Neural progenitor cell (in vitro differentiated cells): ENCODE measurements at regions not wholly inside any gene's neighbourhood (a gene's known extent, or its start where the extent isn't known, plus 50 kb on each side); places are given as distances from the start of the nearest gene placed in this dataset.
"Not testable (repeated sequence)": the region's sequence is repeated elsewhere in the genome, so short reads cannot be mapped to it uniquely, and the experiment has no call there.

Source experiments
- DNase-seq: peaks from one replicate; pipeline ENCODE4 v3.0.0-alpha.2; 2016; ENCODE audit warnings: low spot score
- H2AFZ ChIP-seq: fragments of 200-600 bp; sonication (generic); replicated peaks from 2 replicates; pipeline ENCODE4 v1.6.1; 2016; ENCODE audit warnings: antibody characterized with exemption
- H3F3A ChIP-seq: fragments of 200-600 bp; sonication (generic); 2 replicates; pipeline ENCODE4 v1.6.1; 2016; ENCODE audit warnings: antibody characterized with exemption, low read depth
- H3K27ac ChIP-seq: fragments of 200-600 bp; sonication (generic); 2 replicates; pipeline ENCODE4 v1.5.1; 2016; ENCODE audit warnings: mild to moderate bottlenecking
- H3K27me3 ChIP-seq: fragments of 200-600 bp; sonication (generic); 2 replicates; pipeline ENCODE4 v1.6.1; 2016; ENCODE audit warnings: mild to moderate bottlenecking, moderate library complexity
- H3K36me3 ChIP-seq: fragments of 200-600 bp; sonication (generic); 2 replicates; pipeline ENCODE4 v1.5.1; 2016
- H3K4me1 ChIP-seq: fragments of 200-600 bp; sonication (generic); 2 replicates; pipeline ENCODE4 v1.6.1; 2016; ENCODE audit warnings: mixed run types
- H3K4me2 ChIP-seq: fragments of 200-600 bp; sonication (generic); 2 replicates; pipeline ENCODE4 v1.6.1; 2016
- H3K4me3 ChIP-seq: fragments of 200-600 bp; sonication (generic); 2 replicates; pipeline ENCODE4 v1.5.1; 2016
- H3K79me2 ChIP-seq: fragments of 200-600 bp; sonication (generic); 2 replicates; pipeline ENCODE4 v1.6.1; 2016; ENCODE audit warnings: low read depth
- H3K9ac ChIP-seq: fragments of 200-600 bp; sonication (generic); 2 replicates; pipeline ENCODE4 v1.6.1; 2016
- H3K9me3 ChIP-seq: fragments of 200-600 bp; sonication (generic); 2 replicates; pipeline ENCODE4 v1.5.1; 2016; ENCODE audit warnings: low read depth
- H4K20me1 ChIP-seq: fragments of 200-600 bp; sonication (generic); 2 replicates; pipeline ENCODE4 v1.6.1; 2016; ENCODE audit warnings: low read depth
- H3K27ac Mint-ChIP-seq: 3 replicates; pipeline ENCODE4 v1.8.0; 2021; ENCODE audit warnings: mixed read lengths
- H3K27me3 Mint-ChIP-seq: 2 replicates; pipeline ENCODE4 v1.8.0; 2022; ENCODE audit warnings: low read depth, mild to moderate bottlenecking, inconsistent platforms, moderate library complexity, mixed read lengths; ENCODE audit not compliant: insufficient read depth
- H3K36me3 Mint-ChIP-seq: 3 replicates; pipeline ENCODE4 v1.8.0; 2021; ENCODE audit warnings: mixed read lengths
- H3K4me1 Mint-ChIP-seq: 3 replicates; pipeline ENCODE4 v1.8.0; 2021; ENCODE audit warnings: mixed read lengths
- H3K4me3 Mint-ChIP-seq: 3 replicates; pipeline ENCODE4 v1.8.0; 2021; ENCODE audit warnings: mild to moderate bottlenecking, moderate library complexity, mixed read lengths
- H3K9me3 Mint-ChIP-seq: 3 replicates; pipeline ENCODE4 v1.8.0; 2020; ENCODE audit warnings: mixed read lengths
- CTCF ChIP-seq: fragments of 200-600 bp; sonication (generic); IDR thresholded peaks from 2 replicates; pipeline ENCODE4 v1.5.1; 2017; ENCODE audit warnings: antibody characterized with exemption, mild to moderate bottlenecking
- EZH2 ChIP-seq: fragments of 200-600 bp; sonication (generic); IDR thresholded peaks from 2 replicates; pipeline ENCODE4 v1.6.1; 2017; ENCODE audit warnings: antibody characterized with exemption, mild to moderate bottlenecking, moderate library complexity
- EZH2phosphoT487 ChIP-seq: fragments of 200-600 bp; sonication (generic); IDR thresholded peaks from 2 replicates; pipeline ENCODE4 v1.6.1; 2017; ENCODE audit warnings: antibody characterized with exemption

DNA sequence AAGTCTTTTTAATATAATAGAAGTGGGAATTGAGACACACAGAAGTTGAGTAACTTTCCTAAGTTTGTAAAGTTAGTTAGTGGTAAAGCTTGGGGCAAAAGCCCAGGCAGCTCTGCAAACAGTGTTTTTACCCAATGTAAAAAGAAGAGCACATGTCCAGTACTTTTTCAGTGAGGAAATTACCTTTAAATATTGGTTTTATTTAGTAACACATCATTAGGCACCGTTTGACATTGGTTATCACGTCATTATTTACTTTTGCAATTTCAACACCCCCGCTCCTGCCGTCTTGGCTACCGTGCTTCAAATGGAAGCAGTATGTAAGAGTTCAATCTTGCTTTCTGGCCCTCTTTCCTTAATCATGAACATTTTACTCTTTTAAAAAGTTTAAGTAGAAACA, 807.9 kb downstream of the EPHA4 start:
- peaks cover 17% of the 10 kb centered on the region for H3F3A ChIP-seq
- Mint-ChIP-seq H3K4me3 (no peak overlapping the region), H3K4me1 (peaks cover 32% of the 10 kb centered on the region), H3K27ac (no peak overlapping the region), H3K9me3 (peaks cover 2% of the 10 kb centered on the region), H3K36me3 (no peaks in the 10 kb centered on the region), H3K27me3 (peaks cover 2% of the 10 kb centered on the region)
- no peaks in the 10 kb centered on the region for H3K36me3 ChIP-seq
- peaks cover 21% of the 10 kb centered on the region for H3K4me1 ChIP-seq
- no peak overlapping the region for H3K4me3 ChIP-seq
- H3K27ac ChIP-seq: no peak overlapping the region
- TF ChIP-seq CTCF (no peak), EZH2 (no peak), EZH2phosphoT487 (no peak)
- no peak overlapping the region for H3K4me2 ChIP-seq
- no peak overlapping the region for H2AFZ ChIP-seq
- no peaks in the 10 kb centered on the region for H4K20me1 ChIP-seq
- no peaks in the 10 kb centered on the region for H3K9me3 ChIP-seq
- no peaks in the 10 kb centered on the region for H3K79me2 ChIP-seq
- DNase-seq: no peak
- H3K27me3 ChIP-seq: no peaks in the 10 kb centered on the region
- no peak overlapping the region for H3K9ac ChIP-seq

DNA sequence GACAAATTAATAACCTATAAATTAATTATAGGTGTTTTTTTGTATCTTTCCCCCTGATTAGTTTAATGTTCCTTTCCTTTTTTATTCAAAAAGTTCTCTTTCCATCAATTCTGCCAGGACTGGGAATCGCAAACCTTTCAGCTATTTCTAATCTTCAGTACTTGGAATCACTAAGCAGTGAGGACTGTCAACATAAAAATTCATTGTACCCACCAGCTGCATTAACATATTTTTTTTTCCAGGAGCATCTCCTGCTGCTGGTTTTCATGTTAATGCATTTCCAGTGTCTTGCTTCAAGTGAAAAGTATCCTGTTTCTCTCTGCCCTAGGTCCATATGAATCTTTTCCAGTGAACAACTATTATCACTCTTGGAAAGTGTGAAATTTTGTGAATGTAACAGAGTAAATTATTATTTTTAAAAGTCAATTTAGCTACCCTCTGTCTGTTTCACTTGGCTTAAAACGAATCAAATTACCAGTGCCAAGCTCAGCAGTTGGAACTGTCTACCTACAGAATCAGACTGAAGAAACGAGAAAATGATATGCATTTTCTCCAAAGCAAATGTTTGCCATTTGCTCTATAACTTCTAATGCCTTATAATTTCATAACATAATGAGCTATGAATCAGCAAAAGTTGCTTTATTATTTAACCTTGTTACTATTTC, 804.4 kb downstream of the EPHA4 start:
- Histone ChIP-seq H3K27me3 (no peaks in the 10 kb centered on the region), H3K9me3 (no peaks in the 10 kb centered on the region), H3K4me3 (no peak overlapping the region), H3K4me1 (peaks cover 21% of the 10 kb centered on the region), H3F3A (peaks cover 17% of the 10 kb centered on the region), H3K36me3 (no peaks in the 10 kb centered on the region), H3K9ac (no peak overlapping the region), H3K4me2 (no peak overlapping the region), H4K20me1 (no peaks in the 10 kb centered on the region), H3K79me2 (no peaks in the 10 kb centered on the region), H2AFZ (no peak overlapping the region), H3K27ac (no peak overlapping the region)
- Mint-ChIP-seq H3K27ac (no peak overlapping the region), H3K9me3 (no peaks in the 10 kb centered on the region), H3K4me1 (peaks cover 32% of the 10 kb centered on the region), H3K36me3 (no peaks in the 10 kb centered on the region), H3K4me3 (no peak overlapping the region), H3K27me3 (no peaks in the 10 kb centered on the region)
- DNase-seq: no peak
- no peak for TF ChIP-seq EZH2
- no peak for TF ChIP-seq EZH2phosphoT487
- TF ChIP-seq CTCF: no peak

- Mint-ChIP-seq H3K36me3 (peaks cover 2% of the 10 kb centered on the region), H3K9me3 (peaks cover 27% of the 10 kb centered on the region), H3K4me1 (peaks cover 33% of the 10 kb centered on the region), H3K27me3 (peaks cover 2% of the 10 kb centered on the region), H3K4me3 (no peak overlapping the region), H3K27ac (peak overlapping the region; percentile 47)
- Histone ChIP-seq H3K9ac (no peak overlapping the region), H2AFZ (no peak overlapping the region), H3K79me2 (no peaks in the 10 kb centered on the region), H3K9me3 (no peaks in the 10 kb centered on the region), H3K27ac (peak overlapping the region; percentile 59), H3K4me1 (peaks cover 35% of the 10 kb centered on the region), H3K27me3 (peaks cover 7% of the 10 kb centered on the region), H3K4me3 (no peak overlapping the region), H3K4me2 (peak overlapping the region; percentile 36), H3F3A (peaks cover 37% of the 10 kb centered on the region), H3K36me3 (no peaks in the 10 kb centered on the region), H4K20me1 (no peaks in the 10 kb centered on the region)
- peak; percentile 68 for DNase-seq
- TF ChIP-seq EZH2phosphoT487: peak; percentile 47
- TF ChIP-seq CTCF: no peak
These were observed 796.1 kb downstream of the EPHA4 start for GRCh38 chr2:220775856-220776488.

- peaks cover 28% of the 10 kb centered on the region for H3K9me3 Mint-ChIP-seq
- not testable (repeated sequence) for H2AFZ ChIP-seq, H3K27me3 Mint-ChIP-seq, H3K9me3 ChIP-seq, H3K9ac ChIP-seq, H3K4me3 ChIP-seq, DNase-seq, H3K36me3 Mint-ChIP-seq, H3K4me3 Mint-ChIP-seq, H3K27me3 ChIP-seq, H3K36me3 ChIP-seq, H3K27ac Mint-ChIP-seq, H4K20me1 ChIP-seq, H3K79me2 ChIP-seq, H3K27ac ChIP-seq, H3K4me2 ChIP-seq
- H3K4me1 ChIP-seq: peaks cover 40% of the 10 kb centered on the region
- H3K4me1 Mint-ChIP-seq: peaks cover 34% of the 10 kb centered on the region
- H3F3A ChIP-seq: peaks cover 37% of the 10 kb centered on the region
These were observed 793.0 kb downstream of the EPHA4 start for GRCh38 chr2:220779076-220779475.
